Pancreas (tissue), 10 donors: ENCODE measurements at regions not wholly inside any gene's neighbourhood (a gene's known extent, or its start where the extent isn't known, plus 50 kb on each side); places are given as distances from the start of the nearest gene placed in this dataset.

Source experiments
- ATAC-seq, 4 donors: fragments of 200-7000 bp; cut with Tn5 transposase; one replicate each; pipeline versions ENCODE4 v1.8.0 to v1.9.1; 2020; ENCODE audit warnings: mild to moderate bottlenecking in 4 of 4, moderate library complexity in 4 of 4
- DNase-seq, 6 donors: peaks; one replicate each; pipeline ENCODE4 v3.0.0-alpha.2; 2020
- FAIRE-seq: peaks from 2 replicates; lab custom pipeline; 2012; peaks lifted over from hg19 to GRCh38; lab: Jason Lieb, UNC
- H3K27ac ChIP-seq, 4 donors: fragments of 200-600 bp; sonication (generic); 1 replicate in 3 of 4; 2 replicates in 1 of 4; pipeline versions ENCODE4 v1.5.0 to v1.8.0; 2020
- H3K27me3 ChIP-seq, 4 donors: fragments of 200-600 bp; one replicate each; pipeline ENCODE4 v1.8.0; 2021
- H3K36me3 ChIP-seq, 3 donors: fragments of 200-600 bp; sonication (generic) in 1 of 3; one replicate each; pipeline versions ENCODE4 v1.5.0 to v1.8.0; 2020 to 2021
- H3K4me1 ChIP-seq, 3 donors: fragments of 200-600 bp; one replicate each; pipeline ENCODE4 v1.8.0; 2021
- H3K4me3 ChIP-seq, 4 donors: fragments of 200-600 bp; sonication (generic) in 2 of 4; one replicate each; pipeline versions ENCODE4 v1.5.0 to v1.8.0; 2020 to 2021
- H3K9me3 ChIP-seq, 4 donors: fragments of 200-600 bp; one replicate each; pipeline ENCODE4 v1.8.0; 2021
- WGBS, 2 donors: extraction: QIAGEN DNeasy Blood & Tissue Kit; methylation state at CpG; one replicate each; pipeline ENCODE4 v1.1.7; 2013; 5-methylcytosine and 5-hydroxymethylcytosine counted together
- intact Hi-C, 3 donors: fragments of 100-400 bp; cut with DNase I; formaldehyde crosslinking; loops; one replicate each; pipeline versions ENCODE4 v1.11.1 to v1.14.2; 2022
- TF ChIP-seq, protein P1 (sequence below), 4 donors: fragments of 200-600 bp; sonication (generic) in 3 of 4; IDR thresholded peaks; one replicate each; pipeline versions ENCODE4 v1.5.0 to v1.8.0; 2021; ENCODE audit warnings: antibody characterized with exemption in 4 of 4
- donor health status: healthy with polysubstance abuse.
- donor health status: DM: no; HTN: no; CAD: no; lungs with moderate emphysema.
- donor health status: DM: no; HTN: no; CAD: no.
- donor health status: control.
- donor health status: control.
- donor health status: Bipolar disorder and iron deficiency.
- donor health status: DM: yes; HTN: yes; CAD: no.
- donor health status: DM: no; HTN: no; CAD: no.
- donor health status: DM: no; HTN: no; CAD: no.
- donor health status: DM: yes; HTN: yes; CAD: no.

DNA sequence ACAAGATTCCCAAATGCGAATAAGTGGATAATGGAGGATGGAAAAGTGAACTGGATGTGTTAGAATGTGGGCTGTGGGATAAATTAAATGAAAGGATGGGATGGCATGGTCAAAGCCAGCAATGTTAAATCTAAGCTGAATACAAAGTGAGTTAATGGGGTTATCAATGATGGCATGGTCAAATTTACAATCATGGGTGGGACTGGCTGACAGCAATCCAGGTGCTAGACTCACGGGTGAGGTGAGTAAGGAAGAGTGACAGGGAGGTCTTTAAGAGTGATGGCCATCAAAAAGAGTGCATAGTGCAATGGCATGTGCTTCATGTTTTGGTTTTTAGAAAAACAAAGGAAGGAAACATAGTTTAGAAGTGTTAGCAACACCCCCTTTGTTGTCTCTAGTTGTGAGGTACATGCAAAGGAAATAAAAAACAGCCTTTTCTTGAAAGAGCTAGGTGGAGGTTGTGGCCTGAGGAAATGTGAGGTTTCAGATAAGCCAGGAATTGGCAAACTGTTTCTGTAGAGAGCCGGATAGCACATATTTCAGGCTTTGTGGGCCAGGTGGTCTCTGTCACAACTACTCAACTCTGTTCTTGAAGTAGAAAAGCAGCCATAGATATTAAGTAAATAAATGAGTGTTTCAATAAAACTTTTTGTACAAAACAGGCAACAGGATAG, 328.7 kb downstream of the RPL10L start:
- FAIRE-seq (no peak), DNase-seq (no peak), ATAC-seq (no peak)
- intact Hi-C loops = no loop called here
- TF ChIP-seq, protein P1, sequence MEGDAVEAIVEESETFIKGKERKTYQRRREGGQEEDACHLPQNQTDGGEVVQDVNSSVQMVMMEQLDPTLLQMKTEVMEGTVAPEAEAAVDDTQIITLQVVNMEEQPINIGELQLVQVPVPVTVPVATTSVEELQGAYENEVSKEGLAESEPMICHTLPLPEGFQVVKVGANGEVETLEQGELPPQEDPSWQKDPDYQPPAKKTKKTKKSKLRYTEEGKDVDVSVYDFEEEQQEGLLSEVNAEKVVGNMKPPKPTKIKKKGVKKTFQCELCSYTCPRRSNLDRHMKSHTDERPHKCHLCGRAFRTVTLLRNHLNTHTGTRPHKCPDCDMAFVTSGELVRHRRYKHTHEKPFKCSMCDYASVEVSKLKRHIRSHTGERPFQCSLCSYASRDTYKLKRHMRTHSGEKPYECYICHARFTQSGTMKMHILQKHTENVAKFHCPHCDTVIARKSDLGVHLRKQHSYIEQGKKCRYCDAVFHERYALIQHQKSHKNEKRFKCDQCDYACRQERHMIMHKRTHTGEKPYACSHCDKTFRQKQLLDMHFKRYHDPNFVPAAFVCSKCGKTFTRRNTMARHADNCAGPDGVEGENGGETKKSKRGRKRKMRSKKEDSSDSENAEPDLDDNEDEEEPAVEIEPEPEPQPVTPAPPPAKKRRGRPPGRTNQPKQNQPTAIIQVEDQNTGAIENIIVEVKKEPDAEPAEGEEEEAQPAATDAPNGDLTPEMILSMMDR (IDR thresholded peaks at IDR 0.05) = no peak
- H3K9me3 ChIP-seq = no peaks in the 10 kb centered on the region
- no peaks in the 10 kb centered on the region for H3K4me1 ChIP-seq
- 43 to 45% methylated on average over 3 of the region's 3 CpGs for WGBS, 2 donors
- H3K36me3 ChIP-seq = no peaks in the 10 kb centered on the region
- H3K27ac ChIP-seq = no peak overlapping the region
- H3K27me3 ChIP-seq = no peaks in the 10 kb centered on the region
- no peak overlapping the region for H3K4me3 ChIP-seq

DNA sequence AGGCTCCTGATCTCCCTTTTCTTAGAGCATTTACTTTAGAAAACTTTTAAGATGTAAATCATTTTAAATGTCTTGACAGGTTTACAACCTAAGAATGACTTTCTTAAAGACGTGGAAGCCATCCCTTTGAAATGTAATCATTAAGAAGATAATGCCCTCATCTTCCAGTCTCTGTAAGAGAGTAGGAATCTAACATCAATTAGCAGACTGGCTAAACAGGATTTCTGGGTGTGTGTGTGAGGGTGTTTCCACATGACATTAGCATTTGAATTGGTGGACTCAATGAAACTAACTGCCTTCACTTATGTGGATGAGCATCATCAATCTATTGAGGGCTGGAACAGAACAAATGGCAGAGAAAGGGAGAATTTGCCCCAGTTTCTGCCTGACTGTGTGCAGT, 329.5 kb downstream of the RPL10L start:
- FAIRE-seq (no peak), ATAC-seq (no peak), DNase-seq (no peak)
- TF ChIP-seq, protein P1 (IDR thresholded peaks at IDR 0.05) = no peak
- intact Hi-C loops = no loop called here
- Histone ChIP-seq H3K27me3 (no peaks in the 10 kb centered on the region), H3K4me1 (no peaks in the 10 kb centered on the region), H3K27ac (no peak overlapping the region), H3K9me3 (no peaks in the 10 kb centered on the region), H3K4me3 (no peak overlapping the region), H3K36me3 (no peaks in the 10 kb centered on the region)
- 13 to 30% methylated on average over 1 of the region's 1 CpG for WGBS, 2 donors

DNA sequence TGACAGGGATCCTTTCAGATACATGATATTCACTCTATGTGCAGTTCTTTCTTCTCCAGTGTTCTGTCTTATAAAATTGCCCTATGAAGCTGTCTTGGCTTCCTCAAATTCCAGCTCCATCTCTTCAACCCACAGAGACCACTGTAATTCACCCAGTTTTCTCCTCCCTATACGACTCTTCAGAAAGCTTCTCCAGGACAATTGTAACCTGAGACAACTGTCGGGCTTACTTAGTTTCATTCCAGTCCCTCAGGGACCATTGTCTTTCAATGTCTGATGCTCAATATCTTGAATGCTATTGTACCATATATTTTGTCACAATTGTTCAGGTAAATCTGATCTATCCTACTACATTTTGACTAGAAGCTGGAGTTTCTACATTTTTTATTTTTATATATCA, 345.3 kb downstream of the RPL10L start:
- Histone ChIP-seq H3K27me3 (no peaks in the 10 kb centered on the region), H3K4me1 (no peaks in the 10 kb centered on the region), H3K27ac (no peak overlapping the region), H3K4me3 (no peak overlapping the region), H3K9me3 (no peaks in the 10 kb centered on the region), H3K36me3 (no peaks in the 10 kb centered on the region)
- DNase-seq (no peak), ATAC-seq (no peak), FAIRE-seq (no peak)
- 32 to 53% methylated on average over 2 of the region's 2 CpGs for WGBS, 2 donors
- TF ChIP-seq, protein P1 (IDR thresholded peaks at IDR 0.05) = no peak
- intact Hi-C loops = no loop called here

DNA sequence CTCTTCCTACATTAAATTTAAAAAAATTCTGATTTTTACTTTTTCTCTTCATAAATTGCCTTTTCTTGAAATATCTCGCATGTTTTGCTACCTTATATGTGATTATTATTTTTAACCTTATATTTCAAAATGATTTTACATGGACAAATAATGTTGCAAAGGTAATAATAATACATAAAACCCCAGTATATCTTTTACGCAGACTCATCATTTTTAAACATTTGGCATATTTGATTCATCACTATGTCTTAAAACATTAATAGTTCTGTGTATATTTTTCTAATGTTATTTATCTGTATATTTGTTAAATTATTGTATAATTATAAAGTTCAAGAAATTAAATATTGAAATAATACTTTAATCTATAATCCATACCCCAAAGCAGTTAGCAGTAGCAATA, 350.8 kb downstream of the RPL10L start:
- Histone ChIP-seq H3K27me3 (no peaks in the 10 kb centered on the region), H3K36me3 (no peaks in the 10 kb centered on the region), H3K9me3 (no peaks in the 10 kb centered on the region), H3K4me3 (no peak overlapping the region), H3K4me1 (no peaks in the 10 kb centered on the region), H3K27ac (no peak overlapping the region)
- FAIRE-seq (peak; percentile 17), ATAC-seq (no peak), DNase-seq (no peak)
- intact Hi-C loops = no loop called here
- TF ChIP-seq, protein P1 (IDR thresholded peaks at IDR 0.05) = no peak
- 63 to 81% methylated on average over 2 of the region's 2 CpGs for WGBS, 2 donors

DNA sequence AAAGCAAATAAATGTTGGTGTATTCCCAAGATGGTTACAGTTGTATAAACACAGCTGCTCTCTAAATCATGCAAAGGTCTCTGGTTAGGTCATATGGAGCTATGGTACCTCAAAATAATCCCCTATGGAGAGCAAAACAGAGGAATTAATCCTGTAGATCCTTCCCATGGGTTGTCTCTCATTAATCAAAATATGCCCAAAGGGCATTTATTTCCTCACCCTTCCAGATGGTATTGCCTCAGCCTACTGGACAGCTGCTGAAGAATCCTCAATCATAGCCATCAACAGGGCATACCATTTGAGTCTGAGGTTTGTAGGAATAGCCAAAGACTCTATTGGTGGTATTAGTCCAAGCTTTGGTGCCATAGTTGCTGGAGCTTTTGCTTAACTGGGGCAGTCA, 360.9 kb downstream of the RPL10L start:
- Histone ChIP-seq H3K27ac (no peak overlapping the region), H3K4me3 (no peak overlapping the region), H3K36me3 (no peaks in the 10 kb centered on the region), H3K27me3 (no peaks in the 10 kb centered on the region), H3K9me3 (no peaks in the 10 kb centered on the region), H3K4me1 (no peaks in the 10 kb centered on the region)
- FAIRE-seq (no peak), ATAC-seq (no peak), DNase-seq (no peak)
- intact Hi-C loops = no loop called here
- TF ChIP-seq, protein P1 (IDR thresholded peaks at IDR 0.05) = no peak
